ENCODE measurements at regions not wholly inside any gene's neighbourhood (a gene's known extent, or its start where the extent isn't known, plus 50 kb on each side); places are given as distances from the start of the nearest gene placed in this dataset.

DNA sequence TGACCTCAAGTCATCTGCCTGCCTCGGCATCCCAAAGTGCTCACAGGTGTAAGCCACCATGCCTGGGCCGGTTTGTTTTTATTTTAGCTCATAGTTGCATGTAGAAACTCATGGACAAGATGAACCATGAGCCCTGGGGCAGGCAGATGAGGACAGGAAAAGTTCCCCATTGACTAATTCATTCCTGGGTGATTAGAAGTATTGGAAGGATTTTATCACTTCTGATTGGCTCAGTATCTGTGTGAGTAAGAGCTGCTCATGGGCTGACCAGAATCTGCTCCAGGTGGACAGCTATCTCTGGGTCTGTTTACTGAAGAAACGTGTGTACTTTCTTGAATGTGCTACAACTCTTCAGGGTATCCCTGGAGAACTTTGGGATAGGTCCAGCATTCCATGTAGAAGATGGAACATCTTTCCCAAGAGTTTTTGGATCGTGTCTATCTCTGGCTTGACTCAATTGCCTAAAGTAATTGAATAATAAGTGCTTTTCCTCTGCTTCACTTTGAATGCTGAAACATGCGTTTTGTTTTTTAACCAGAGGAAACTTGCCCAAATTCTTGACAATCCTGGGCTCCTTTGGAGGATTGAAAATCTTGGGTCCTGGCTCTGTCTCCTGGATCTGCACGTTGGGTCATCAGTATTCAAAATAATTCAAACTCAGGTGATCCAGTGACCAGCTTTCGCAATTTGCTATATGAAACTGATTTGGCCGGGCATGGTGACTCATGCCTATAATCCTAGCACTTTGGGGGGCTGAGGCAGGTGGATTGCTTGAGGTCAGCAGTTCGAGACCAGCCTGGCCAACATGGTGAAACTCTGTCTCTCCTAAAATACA lies 88.6 kb upstream of the DHRSX start:
- Histone ChIP-seq H3K36me3 (ENCODE audit: insufficient read depth, low read length) (no peaks in the 10 kb centered on the region), H3K9me2 (ENCODE audit: insufficient read depth, low read length) (no peaks in the 10 kb centered on the region), H3K27ac (ENCODE audit: low read length) (no peak overlapping the region), H3K9me3 (ENCODE audit: low read length) (no peaks in the 10 kb centered on the region), H3F3A (ENCODE audit: insufficient read depth, low read length, poor library complexity, severe bottlenecking) (no peaks in the 10 kb centered on the region), H3K9ac (ENCODE audit: low read length) (no peak overlapping the region), H3K4me2 (ENCODE audit: low read length) (no peak overlapping the region), H3K27me3 (ENCODE audit: insufficient read depth, low read depth, low read length) (peaks cover 5% of the 10 kb centered on the region), H3K4me3 (ENCODE audit: low read length) (no peak overlapping the region), H3K79me2 (replicated peaks; ENCODE audit: insufficient read depth, low read length) (peaks cover 5% of the 10 kb centered on the region), H2AFZ (ENCODE audit: low read depth, low read length) (no peak overlapping the region), H4K20me1 (ENCODE audit: insufficient read depth) (no peaks in the 10 kb centered on the region)
- TF ChIP-seq RAD21 (conservative IDR thresholded peaks at IDR 0.05) (no peak), EZH2 (IDR thresholded peaks at IDR 0.05; ENCODE audit: borderline replicate concordance, insufficient read depth, low read length, poor library complexity, severe bottlenecking) (no peak), MXI1 (conservative IDR thresholded peaks at IDR 0.05; ENCODE audit: poor library complexity, severe bottlenecking) (no peak), SMC3 (conservative IDR thresholded peaks at IDR 0.05; ENCODE audit: poor library complexity) (no peak), TAF1 (IDR thresholded peaks at IDR 0.05; ENCODE audit: low read depth) (no peak), EP300 (conservative IDR thresholded peaks at IDR 0.05; ENCODE audit: poor library complexity, severe bottlenecking) (no peak), POLR2AphosphoS5 (IDR thresholded peaks at IDR 0.05) (no peak)
- TF ChIP-seq, protein P1, sequence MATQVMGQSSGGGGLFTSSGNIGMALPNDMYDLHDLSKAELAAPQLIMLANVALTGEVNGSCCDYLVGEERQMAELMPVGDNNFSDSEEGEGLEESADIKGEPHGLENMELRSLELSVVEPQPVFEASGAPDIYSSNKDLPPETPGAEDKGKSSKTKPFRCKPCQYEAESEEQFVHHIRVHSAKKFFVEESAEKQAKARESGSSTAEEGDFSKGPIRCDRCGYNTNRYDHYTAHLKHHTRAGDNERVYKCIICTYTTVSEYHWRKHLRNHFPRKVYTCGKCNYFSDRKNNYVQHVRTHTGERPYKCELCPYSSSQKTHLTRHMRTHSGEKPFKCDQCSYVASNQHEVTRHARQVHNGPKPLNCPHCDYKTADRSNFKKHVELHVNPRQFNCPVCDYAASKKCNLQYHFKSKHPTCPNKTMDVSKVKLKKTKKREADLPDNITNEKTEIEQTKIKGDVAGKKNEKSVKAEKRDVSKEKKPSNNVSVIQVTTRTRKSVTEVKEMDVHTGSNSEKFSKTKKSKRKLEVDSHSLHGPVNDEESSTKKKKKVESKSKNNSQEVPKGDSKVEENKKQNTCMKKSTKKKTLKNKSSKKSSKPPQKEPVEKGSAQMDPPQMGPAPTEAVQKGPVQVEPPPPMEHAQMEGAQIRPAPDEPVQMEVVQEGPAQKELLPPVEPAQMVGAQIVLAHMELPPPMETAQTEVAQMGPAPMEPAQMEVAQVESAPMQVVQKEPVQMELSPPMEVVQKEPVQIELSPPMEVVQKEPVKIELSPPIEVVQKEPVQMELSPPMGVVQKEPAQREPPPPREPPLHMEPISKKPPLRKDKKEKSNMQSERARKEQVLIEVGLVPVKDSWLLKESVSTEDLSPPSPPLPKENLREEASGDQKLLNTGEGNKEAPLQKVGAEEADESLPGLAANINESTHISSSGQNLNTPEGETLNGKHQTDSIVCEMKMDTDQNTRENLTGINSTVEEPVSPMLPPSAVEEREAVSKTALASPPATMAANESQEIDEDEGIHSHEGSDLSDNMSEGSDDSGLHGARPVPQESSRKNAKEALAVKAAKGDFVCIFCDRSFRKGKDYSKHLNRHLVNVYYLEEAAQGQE (IDR thresholded peaks at IDR 0.05; ENCODE audit: borderline replicate concordance): no peak
- TF ChIP-seq, protein P2, sequence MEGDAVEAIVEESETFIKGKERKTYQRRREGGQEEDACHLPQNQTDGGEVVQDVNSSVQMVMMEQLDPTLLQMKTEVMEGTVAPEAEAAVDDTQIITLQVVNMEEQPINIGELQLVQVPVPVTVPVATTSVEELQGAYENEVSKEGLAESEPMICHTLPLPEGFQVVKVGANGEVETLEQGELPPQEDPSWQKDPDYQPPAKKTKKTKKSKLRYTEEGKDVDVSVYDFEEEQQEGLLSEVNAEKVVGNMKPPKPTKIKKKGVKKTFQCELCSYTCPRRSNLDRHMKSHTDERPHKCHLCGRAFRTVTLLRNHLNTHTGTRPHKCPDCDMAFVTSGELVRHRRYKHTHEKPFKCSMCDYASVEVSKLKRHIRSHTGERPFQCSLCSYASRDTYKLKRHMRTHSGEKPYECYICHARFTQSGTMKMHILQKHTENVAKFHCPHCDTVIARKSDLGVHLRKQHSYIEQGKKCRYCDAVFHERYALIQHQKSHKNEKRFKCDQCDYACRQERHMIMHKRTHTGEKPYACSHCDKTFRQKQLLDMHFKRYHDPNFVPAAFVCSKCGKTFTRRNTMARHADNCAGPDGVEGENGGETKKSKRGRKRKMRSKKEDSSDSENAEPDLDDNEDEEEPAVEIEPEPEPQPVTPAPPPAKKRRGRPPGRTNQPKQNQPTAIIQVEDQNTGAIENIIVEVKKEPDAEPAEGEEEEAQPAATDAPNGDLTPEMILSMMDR (IDR thresholded peaks at IDR 0.05; ENCODE audit: poor library complexity, severe bottlenecking): no peak

DNA sequence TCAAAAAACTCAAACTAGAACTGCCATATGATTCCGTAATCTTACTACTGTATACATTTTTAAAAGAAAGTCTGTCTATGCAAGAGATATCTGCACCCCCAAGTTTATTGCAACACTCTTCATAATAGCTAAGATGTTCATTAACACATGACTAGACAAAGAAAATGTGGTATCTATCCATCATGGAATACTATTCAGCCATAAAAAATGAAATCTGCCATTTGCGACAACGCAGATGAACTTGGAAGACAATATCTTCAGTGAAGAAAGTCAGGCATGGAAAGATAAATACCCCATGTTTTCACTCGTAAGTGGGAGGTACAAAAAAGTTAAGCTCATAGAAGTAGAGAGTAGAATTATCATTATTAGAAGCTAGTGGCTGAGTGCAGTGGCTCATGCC lies 87.3 kb upstream of the DHRSX start:
- Histone ChIP-seq H3K9me2 (ENCODE audit: insufficient read depth, low read length) (no peaks in the 10 kb centered on the region), H3K4me3 (ENCODE audit: low read length) (no peak overlapping the region), H4K20me1 (ENCODE audit: insufficient read depth) (no peaks in the 10 kb centered on the region), H3K9ac (ENCODE audit: low read length) (no peak overlapping the region), H3K27ac (ENCODE audit: low read length) (no peak overlapping the region), H3K27me3 (ENCODE audit: insufficient read depth, low read depth, low read length) (peaks cover 7% of the 10 kb centered on the region), H2AFZ (ENCODE audit: low read depth, low read length) (no peak overlapping the region), H3K4me2 (ENCODE audit: low read length) (no peak overlapping the region), H3K9me3 (ENCODE audit: low read length) (no peaks in the 10 kb centered on the region), H3F3A (ENCODE audit: insufficient read depth, low read length, poor library complexity, severe bottlenecking) (no peaks in the 10 kb centered on the region), H3K79me2 (replicated peaks; ENCODE audit: insufficient read depth, low read length) (peaks cover 8% of the 10 kb centered on the region), H3K36me3 (ENCODE audit: insufficient read depth, low read length) (no peaks in the 10 kb centered on the region)
- TF ChIP-seq, protein P1 (IDR thresholded peaks at IDR 0.05; ENCODE audit: borderline replicate concordance): no peak
- no peak for TF ChIP-seq SMC3 (conservative IDR thresholded peaks at IDR 0.05; ENCODE audit: poor library complexity)
- TF ChIP-seq EP300 (conservative IDR thresholded peaks at IDR 0.05; ENCODE audit: poor library complexity, severe bottlenecking): no peak
- TF ChIP-seq RAD21 (conservative IDR thresholded peaks at IDR 0.05): no peak
- no peak for TF ChIP-seq MXI1 (conservative IDR thresholded peaks at IDR 0.05; ENCODE audit: poor library complexity, severe bottlenecking)
- TF ChIP-seq, protein P2 (IDR thresholded peaks at IDR 0.05; ENCODE audit: poor library complexity, severe bottlenecking): no peak
